Anterior cingulate cortex (tissue), 58 donors: ENCODE measurements at regions not wholly inside any gene's neighbourhood (a gene's known extent, or its start where the extent isn't known, plus 50 kb on each side); places are given as distances from the start of the nearest gene placed in this dataset.

Source experiments
- DNase-seq, 58 donors: peaks; one replicate each; lab custom pipeline; 2025; lab: John Stamatoyannopoulos, UW

DNA sequence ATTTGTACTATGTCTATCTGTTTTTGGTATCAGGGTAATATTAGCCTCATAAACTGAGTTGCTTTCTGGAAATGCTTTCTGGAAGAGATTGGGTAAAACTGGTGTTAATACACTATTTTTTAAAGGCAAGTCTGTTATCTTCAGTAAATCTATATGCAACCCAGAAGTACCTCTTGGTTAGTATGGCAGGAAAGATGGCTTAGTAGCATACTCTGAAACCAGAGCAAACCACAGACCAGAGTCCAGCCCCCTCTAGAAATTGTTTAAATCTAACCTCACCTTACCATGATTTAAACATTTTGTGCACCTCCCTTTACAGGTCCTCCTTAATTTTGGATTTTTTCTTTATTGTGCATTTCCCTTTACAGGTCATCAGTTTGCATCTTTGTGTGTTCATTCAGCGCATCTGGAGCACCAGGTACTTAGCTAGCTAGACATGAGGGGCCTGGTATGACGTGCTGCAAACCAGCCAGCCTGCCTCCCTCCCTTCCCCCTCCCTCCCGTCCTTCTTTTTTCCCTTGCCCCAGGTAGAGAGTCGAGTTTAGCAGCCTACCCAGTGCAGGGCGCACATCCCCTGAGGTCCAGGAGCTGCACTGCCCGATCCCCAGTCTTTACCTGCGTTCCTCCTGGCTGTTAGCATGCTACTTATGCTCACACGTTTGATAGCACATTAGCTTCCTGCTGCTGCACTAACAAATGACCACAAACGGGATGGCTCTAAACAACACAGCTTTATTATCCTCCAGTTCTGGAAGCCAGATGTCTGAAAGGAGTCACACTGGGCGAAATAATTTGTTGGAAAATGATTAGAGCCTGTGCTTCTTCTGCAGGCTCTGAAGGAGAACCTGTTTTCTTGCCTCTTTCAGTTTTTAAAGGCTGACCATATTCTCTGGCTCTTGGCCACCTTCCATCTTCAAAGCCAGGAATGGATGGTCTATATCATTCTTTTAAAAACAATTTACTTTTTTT is 299.9 kb upstream of the HABP2 start:
- no peak for DNase-seq

DNA sequence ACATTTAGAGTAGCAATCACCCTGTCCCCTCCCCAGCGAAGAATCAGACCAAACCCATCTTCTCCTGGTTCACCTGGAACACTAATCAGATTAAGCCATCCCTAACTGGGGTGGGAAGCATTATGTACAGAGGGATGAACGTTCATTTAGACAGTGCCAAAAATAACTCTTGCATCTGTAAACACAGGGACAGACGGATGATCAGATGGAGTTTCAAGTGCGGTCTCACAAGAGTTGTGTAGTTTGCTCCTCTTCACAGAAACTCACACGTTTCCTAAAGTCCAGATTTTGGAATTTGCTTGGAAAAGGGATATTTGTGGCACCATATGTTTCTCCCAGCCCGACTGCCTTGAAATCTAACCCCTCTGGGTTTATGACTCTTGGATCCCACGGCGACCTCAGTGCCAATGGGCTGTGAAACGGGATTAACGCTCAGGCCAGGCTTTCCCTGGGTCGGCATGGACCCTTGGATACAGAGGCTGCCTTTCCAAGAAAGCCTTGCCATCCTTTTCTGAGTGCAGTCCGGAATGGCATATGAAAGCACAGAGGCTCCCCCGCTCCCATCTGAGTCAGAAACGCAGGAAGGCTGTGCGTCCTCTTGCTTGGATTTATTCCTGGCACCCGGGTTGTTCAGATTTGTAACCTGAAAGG is 293.2 kb upstream of the HABP2 start:
- DNase-seq, result no peak

DNA sequence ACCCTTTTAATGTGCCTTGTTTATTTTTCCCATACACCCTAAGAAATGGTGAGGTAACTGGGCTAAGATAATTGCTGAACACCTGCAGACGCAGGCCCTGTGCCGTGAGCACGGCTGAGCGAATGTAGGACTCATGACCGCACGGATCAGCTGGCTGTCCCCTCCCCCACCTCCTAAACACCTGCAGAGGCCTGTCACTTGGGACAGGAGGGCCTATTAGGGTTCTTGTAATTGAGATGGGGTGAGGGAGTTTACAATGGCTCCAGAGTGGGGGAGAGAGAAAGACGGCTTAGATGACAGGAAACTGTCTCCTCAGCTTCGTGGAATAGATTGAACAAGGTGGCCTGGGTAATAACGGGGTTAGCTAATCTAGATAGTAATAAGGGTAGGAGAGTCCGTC is 291.7 kb upstream of the HABP2 start:
- DNase-seq, result no peak

DNA sequence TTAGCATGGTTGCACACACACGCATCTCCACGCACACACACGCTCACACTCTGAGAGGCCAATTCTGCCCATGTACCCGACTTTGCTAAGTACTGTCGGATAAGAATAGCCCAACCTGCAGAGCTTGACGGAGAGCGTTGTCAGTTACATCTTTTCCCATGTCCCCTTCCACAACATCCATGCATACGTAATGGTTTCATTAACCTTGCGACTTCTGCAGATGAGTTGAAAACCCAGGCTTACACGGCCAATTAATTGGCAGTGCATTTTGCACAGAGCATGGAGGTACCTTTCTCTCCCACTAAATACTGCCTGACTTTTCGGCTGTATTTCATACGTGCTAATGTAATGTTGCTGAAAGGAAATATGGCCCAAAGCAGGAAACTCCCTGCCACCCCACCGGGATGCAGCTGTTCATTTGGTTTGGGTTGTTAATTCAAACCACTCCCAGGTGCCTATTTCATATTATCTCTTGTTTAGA is 291.2 kb upstream of the HABP2 start:
- no peak for DNase-seq

DNA sequence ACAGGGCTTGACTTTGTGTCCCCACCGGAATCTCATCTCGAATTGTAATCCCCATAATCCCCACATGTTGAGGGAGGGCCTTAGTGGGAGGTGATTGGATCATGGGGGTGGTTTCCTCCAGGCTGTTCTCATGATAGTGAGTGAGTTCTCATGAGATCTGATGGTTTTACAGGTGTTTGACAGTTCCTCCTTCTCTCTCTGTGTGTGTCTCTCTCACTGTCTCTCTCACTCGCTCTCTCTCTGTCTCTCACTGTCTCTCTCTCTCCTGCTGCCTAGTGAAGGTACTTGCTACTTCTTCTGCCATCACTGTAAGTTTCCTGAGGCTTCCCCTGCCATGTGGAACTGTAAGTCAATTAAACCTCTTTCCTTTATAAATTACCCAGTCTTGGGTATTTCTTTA is 289.8 kb upstream of the HABP2 start:
- DNase-seq, result no peak

DNA sequence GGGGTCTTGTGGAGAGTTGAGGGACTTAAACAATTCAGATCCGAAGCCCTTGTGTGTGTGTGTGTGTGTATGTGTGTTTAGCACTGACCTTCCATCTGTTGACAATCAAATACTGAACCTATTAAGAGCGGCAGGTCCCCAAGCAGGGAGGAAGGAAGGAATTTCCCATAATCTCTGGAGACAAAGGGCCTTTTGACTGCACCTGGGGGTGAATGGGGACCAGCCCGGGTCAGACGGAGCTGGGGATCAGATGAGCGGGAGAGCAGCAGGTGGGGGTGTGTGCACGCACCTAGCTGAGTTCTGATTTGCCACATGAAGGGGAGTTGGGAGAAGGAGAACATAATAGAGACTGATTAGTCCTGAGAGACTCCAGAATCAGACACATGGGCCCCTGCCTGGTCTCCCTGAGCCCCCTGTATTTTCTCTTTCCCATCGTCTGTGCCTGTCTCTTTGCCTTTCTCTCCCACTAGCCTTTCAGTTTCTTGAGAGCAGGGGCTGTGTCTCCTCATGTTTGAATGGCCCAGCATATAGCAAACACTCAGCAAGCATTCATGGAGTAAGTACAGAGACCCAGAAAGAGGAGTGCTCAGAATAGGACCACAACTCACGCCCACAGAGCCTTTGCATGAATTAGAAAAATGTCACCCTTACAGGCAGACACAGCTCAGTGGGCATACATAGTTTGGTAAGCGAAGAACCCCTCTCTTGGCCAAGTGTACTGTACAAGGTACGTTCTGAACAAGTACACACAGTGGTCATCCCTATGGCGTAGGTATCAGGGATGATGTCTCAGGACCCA is 288.3 kb upstream of the HABP2 start:
- DNase-seq, result no peak

DNA sequence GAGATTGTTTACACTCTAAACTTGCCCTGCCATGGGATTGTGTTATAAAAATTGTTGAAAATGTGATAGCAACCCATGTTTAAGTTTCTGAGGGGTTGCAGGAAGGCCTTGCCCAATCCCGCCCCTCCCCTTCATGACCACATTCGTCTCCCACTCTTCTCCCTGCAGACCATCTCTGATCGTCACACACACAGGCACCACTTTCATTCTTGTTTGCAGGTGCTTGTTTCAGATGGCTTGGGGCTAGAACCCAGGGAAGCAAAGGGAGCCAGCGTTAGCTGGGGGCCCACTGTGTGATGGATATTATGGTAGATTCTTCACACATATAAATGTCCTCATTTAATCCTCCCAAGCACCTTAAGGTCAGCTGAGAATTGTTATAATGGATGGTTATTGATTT is 286.7 kb upstream of the HABP2 start:
- DNase-seq, result no peak

DNA sequence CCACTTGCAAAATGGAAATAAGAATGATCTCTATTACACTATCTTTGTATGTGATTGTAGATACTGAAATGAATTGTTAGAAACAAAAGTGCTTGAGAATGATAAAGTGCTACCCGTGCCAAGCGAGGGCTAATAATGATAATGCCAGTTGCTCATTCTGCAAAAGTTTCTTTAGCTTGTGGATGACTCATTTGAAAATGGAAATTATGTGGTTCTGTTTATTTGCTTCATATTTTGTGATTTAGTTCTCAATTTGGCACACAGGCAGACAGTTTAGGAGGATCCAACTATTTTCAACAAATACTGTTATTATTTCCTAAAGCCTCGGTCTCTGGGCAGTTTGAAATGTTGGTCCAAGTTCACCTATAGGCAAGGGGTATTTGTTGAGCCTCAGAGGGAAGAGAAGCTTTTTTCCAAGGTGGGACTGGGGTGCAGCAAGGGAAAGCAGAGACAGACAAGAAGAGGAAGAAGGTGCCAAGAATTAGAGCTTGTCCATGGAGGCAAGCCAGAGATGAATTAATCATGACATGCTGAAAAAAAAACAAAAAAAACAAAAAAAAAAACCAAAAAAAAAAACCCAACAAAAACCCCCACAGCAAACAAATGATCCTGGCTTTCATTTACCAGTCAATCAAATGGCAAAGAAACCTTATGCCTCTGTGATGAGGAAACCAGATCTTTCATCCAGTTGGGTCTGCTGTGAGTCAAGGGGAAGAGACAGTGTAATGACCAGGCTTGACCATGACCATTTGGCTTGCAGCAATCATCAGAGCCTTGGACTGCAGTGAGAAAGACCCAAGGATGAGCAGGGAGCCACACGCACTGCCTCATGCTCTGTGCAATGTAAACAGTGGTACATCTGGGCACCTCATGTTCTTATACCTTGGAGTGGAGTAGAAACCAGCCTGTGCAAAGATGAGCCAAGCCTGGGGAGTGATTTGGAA is 285.0 kb upstream of the HABP2 start:
- DNase-seq, result no peak

DNA sequence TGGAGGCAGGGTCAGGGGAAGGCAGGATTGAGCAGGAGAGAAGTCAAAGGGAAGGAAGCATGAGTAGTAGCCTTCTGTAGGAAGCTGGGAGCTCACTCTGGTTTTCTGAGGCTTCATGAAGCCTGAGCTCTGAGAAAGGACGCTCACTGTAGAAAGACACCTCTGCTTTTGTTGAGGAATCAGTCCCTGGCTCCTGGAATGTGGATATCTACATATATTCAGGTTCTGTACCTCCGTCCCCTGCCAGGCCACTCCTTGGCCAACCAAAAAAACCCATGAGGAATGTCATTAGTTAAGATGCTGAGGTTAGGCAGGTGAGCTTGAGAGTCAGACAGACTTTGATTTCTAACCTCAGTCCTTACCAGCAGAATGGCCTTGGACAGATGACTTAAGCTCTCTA is 283.5 kb upstream of the HABP2 start:
- no peak for DNase-seq

DNA sequence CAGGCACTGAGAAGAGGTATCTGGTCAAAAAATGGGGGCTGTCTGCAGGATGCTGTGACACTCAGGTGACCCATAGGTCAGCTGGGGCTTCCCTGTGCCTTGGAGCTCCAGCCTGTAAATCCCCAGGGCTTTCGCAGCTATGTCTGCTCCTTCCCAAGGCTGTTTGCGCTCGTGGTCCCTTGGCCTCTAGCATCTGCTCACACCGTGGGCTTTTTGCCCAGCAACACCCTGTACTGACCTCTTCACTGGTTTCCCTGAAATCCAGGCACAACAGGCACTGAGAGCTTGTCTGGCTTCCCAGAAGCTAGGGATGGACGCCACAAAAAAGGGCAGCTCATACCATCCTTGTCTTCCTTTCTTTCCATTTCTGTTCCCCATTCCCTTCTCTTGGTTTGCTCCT is 280.3 kb upstream of the HABP2 start:
- DNase-seq, result peak in 2 of 58 donors; percentile 15 to 40

DNA sequence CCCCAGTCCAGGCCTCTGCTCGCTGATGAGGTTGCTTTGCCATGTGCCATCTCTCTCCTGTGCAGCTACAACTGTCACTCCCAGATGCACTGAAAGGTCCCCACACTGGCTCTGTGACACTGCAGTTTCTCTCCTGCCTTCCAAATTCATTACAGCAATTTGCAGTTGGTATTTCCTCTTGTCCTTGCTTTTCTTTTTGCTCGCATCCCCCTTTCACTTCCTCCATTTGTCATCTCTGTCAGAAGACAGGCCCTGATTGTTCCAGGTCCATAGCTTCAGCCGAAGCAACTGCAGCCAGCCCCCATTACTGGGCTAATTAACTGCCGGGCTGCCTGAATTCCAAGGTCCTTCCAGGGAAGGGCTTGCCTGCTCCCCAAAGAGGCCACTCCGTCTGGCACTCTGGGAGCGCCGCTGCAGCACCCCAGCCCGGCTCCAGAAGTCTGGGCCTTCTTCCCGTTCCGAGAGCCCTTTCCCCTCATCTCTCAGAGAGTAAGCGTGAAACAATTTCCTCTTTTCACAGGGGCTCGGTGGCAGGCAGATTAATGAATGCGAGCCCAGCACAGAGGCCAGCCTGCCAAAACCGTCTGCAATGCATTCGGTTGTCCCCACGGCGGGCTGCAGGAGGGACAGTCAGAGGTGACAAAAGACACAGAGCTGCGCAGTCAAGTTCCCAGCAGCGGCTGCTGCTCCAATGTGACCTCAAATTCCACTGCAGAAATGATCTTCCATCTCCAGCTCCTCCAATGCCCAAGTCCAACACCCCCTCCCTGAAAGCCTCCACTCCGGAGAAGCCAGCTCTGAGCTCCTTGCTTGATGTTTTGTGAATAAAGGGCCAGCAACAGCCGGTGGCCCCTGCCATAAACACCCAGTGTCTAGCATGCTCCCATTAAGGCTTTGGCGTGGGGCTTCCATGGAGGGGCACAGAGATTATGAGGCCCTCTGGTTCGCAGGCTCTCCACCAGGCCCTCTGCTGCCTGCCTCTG is 279.4 kb upstream of the HABP2 start:
- DNase-seq, result peak in 54 of 58 donors; percentile 16 to 90 (median 64)

DNA sequence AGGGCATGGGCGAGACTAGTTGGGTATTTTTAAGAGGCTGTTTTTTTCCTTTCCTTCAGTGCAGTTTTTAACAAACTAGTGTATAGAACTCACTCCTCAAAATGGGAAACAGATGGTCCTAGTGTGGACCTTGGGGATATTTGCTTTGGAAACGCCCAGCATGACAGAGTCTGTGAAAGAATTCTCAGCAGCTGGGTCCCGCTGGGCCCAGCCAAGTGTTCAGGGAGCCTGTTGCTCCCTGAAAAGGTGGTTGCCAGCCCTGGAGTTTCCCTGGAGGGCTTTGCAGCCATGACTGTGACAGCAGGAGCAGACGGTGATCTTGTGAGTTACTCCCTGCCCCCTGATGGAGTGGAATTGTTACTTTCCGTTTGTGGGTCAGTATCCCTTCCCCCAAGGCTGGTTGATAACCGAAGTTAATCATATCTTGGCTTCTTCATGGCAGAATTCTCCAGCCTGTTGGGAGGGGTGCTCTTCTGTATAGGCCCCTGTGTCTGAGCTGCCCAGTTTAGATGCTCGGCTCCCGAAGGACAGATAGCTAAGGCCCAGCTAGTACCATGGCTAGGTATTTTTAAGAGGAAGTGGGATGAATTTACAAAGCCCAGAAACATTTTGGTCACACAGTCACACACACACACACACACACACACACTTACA is 278.6 kb upstream of the HABP2 start:
- DNase-seq, result no peak

DNA sequence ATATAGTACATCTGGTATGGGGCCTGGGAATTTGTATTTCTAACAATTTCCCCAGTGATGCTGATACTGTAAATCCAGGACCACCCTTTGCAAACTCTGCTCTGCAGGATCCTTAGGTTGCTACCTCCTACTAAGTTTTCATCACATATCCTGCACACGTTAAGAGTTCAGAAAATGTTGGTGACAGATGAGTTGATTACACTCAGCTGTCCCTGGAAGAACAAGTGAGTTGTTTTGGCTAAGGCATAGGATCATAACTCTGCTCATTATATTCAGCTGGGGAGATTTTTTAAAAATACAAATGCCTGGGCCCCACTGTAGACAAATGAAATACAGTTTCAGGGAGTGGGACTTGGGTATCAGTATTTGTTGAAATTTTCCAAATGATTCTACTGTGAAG is 274.6 kb upstream of the HABP2 start:
- no peak for DNase-seq

DNA sequence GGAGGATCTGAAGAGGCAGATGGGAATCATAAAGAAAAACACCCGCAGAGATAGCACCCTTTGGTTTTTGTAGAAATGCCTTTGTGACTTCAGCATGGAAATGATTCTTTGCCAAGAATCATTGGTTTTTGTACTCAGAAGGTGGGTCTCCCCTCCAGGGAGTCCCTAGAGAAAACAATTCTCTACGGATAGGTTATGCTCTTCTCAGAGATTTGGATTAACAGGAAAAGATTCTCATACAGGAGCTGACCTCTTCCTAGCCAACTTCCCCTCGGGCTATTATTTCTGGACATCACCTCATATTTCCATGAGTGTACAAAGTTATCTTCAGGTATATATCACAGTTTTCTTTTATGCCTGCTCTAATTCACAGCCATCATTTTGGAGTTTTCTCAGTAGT is 274.2 kb upstream of the HABP2 start:
- DNase-seq, result no peak

DNA sequence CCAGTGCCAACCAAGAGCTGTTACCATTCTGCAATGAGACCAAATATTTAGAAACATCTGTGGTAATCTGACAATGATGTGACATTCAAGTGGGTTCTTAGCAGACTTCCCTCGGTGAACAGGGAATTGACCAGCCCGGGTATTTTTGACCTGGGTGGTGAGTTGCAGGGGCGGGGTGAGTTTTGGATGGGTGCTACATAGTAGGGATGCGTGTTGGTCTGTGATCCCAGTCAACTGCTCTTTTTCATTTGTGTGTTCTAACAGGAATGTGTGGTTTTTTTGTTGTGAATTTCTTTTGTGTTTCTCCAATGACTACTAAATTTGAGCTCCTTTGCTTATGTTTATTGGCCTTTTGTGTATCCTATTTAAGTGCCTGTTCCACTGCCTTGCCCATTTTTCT is 273.6 kb upstream of the HABP2 start:
- DNase-seq, result no peak

DNA sequence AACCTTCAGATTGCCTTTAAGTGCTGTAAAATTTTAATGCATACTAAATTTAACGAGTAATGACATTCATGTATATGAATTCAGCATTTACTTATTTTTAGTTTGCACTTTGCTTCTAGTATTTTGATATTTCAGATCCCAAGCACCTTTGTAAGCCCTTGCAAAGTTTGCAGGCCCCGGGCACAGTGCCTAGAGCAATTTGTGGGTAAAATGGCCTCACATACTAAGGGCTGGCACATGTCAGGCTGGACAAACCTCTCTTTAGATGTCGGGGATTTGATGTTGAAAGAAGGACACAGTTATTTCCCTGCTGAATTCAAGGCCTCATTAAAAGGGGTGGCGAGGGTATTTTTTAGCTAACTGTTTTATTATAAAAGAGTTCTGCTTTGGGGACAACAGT is 270.3 kb upstream of the HABP2 start:
- DNase-seq, result peak in 9 of 58 donors; percentile 5 to 52 (median 15)

DNA sequence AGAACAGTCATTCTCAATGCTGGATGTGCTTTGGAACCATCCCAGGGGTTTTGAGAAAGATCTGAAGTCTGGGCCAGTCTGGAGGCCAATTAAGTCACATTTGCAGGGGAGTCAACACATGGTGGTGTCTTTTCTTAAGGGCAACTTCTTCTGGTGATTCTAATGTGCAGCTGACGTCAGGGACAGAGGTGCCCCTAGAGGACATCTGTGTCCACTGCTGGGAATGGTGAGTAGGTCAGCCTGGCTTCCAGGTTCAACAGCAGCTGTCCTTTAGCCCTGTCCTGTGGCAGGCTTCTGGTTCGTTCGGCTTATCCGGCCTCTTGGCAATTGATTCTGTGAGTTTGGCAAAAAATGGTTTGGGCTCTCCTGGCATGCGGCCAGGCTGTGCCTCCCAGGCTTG is 269.7 kb upstream of the HABP2 start:
- no peak for DNase-seq

DNA sequence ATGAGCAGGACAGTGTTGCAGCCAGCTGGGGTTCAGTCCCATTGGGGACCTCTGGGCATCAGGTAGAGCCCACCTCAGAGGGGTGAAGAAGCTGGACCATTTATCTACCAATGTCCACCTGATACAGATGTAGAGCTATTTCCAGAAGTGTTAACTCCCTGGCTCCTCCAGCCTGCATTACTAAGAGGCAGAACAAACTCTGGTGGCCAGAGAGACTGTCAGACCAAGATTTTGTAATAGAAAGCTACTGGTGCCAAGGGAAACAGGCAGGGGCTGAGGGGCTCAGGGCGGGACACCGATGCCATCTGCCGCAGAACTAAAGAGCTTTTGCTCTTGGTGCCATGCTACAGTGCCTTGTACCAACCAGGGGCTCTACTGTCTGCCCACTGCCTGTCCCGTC is 268.2 kb upstream of the HABP2 start:
- DNase-seq, result no peak
